Mesenchymal stem cell (in vitro differentiated cells and primary cell): ENCODE measurements at regions not wholly inside any gene's neighbourhood (a gene's known extent, or its start where the extent isn't known, plus 50 kb on each side); places are given as distances from the start of the nearest gene placed in this dataset.

Experiments
- DNase-seq: peaks from one replicate; pipeline ENCODE4 v3.0.0-alpha.2; 2013
- H2AFZ ChIP-seq: one replicate; pipeline ENCODE4 v1.6.1; 2013; ENCODE audit warnings: low read depth, mild to moderate bottlenecking, control low read depth, inconsistent platforms, low read length, moderate library complexity
- H2AK5ac ChIP-seq: 2 replicates; pipeline ENCODE4 v1.6.1; 2013; ENCODE audit warnings: low read length, moderate library complexity, mild to moderate bottlenecking, inconsistent platforms; ENCODE audit not compliant: severe bottlenecking
- H2BK120ac ChIP-seq: one replicate; pipeline ENCODE4 v1.6.1; 2013; ENCODE audit warnings: low read depth, mild to moderate bottlenecking, inconsistent platforms, low read length, moderate library complexity
- H2BK12ac ChIP-seq, 2 experiments: one replicate each; pipeline ENCODE4 v1.6.1; 2013; ENCODE audit warnings: inconsistent platforms in 2 of 2, low read length in 2 of 2, mild to moderate bottlenecking in 2 of 2, moderate library complexity in 2 of 2, control low read depth in 1 of 2
- H2BK15ac ChIP-seq: one replicate; pipeline ENCODE4 v1.6.1; 2013; ENCODE audit warnings: mild to moderate bottlenecking, low read depth, inconsistent platforms; ENCODE audit not compliant: poor library complexity, severe bottlenecking
- H2BK5ac ChIP-seq: 2 replicates; pipeline ENCODE4 v1.6.1; 2013; ENCODE audit warnings: low read depth, mild to moderate bottlenecking, low read length, control low read depth, inconsistent platforms; ENCODE audit not compliant: poor library complexity, severe bottlenecking
- H3K14ac ChIP-seq, 2 experiments: one replicate each; pipeline ENCODE4 v1.6.1; 2013; ENCODE audit warnings: inconsistent platforms in 2 of 2, low read length in 2 of 2, control low read depth in 1 of 2, mild to moderate bottlenecking in 1 of 2, moderate library complexity in 1 of 2
- H3K18ac ChIP-seq, 2 experiments: one replicate each; pipeline ENCODE4 v1.6.1; 2013; ENCODE audit warnings: inconsistent platforms in 2 of 2, low read length in 2 of 2, control low read depth in 1 of 2, low read depth in 1 of 2, mild to moderate bottlenecking in 1 of 2
- H3K23ac ChIP-seq, 2 experiments: one replicate each; pipeline ENCODE4 v1.6.1; 2013; ENCODE audit warnings: inconsistent platforms in 2 of 2, low read length in 2 of 2, mild to moderate bottlenecking in 2 of 2, moderate library complexity in 2 of 2, control low read depth in 1 of 2
- H3K27ac ChIP-seq: 2 replicates; pipeline ENCODE4 v1.5.1; 2013; ENCODE audit warnings: mild to moderate bottlenecking, moderate library complexity, low read length, control low read depth, inconsistent platforms; ENCODE audit not compliant: poor library complexity, severe bottlenecking
- H3K27me3 ChIP-seq, 2 experiments: 2 replicates each; pipeline versions ENCODE4 v1.6.1 to v1.7.0; 2013; ENCODE audit warnings: low read length in 2 of 2, mild to moderate bottlenecking in 2 of 2, moderate library complexity in 2 of 2, control low read depth in 1 of 2, inconsistent platforms in 1 of 2; ENCODE audit not compliant: control insufficient read depth in 1 of 2, insufficient read depth in 1 of 2
- H3K36me3 ChIP-seq, 2 experiments: 2 replicates each; pipeline versions ENCODE4 v1.6.1 to v1.7.0; 2013; ENCODE audit warnings: low read length in 2 of 2, control low read depth in 1 of 2, inconsistent platforms in 1 of 2, low read depth in 1 of 2, mild to moderate bottlenecking in 1 of 2; ENCODE audit not compliant: insufficient read depth in 2 of 2, control insufficient read depth in 1 of 2
- H3K4ac ChIP-seq, 2 experiments: one replicate each; pipeline ENCODE4 v1.6.1; 2013; ENCODE audit warnings: inconsistent platforms in 2 of 2, low read length in 2 of 2, mild to moderate bottlenecking in 2 of 2, moderate library complexity in 2 of 2, control low read depth in 1 of 2, low read depth in 1 of 2
- H3K4me1 ChIP-seq: 2 replicates; pipeline ENCODE4 v1.6.1; 2013; ENCODE audit warnings: low read depth, low read length, control low read depth; ENCODE audit not compliant: control insufficient read depth, insufficient read depth
- H3K4me2 ChIP-seq: 2 replicates; pipeline ENCODE4 v1.6.1; 2013; ENCODE audit warnings: low read length, mild to moderate bottlenecking, inconsistent platforms; ENCODE audit not compliant: poor library complexity, severe bottlenecking
- H3K4me3 ChIP-seq, 2 experiments: 2 replicates each; pipeline versions ENCODE4 v1.5.1 to v1.7.0; 2013; ENCODE audit warnings: low read length in 2 of 2, mild to moderate bottlenecking in 2 of 2, control low read depth in 1 of 2, low read depth in 1 of 2; ENCODE audit not compliant: insufficient read depth in 1 of 2
- H3K79me1 ChIP-seq: replicated peaks from 2 replicates; pipeline ENCODE4 v1.6.1; 2013; ENCODE audit warnings: mild to moderate bottlenecking, control low read depth, low read length, inconsistent platforms; ENCODE audit not compliant: poor library complexity, severe bottlenecking
- H3K9ac ChIP-seq: 2 replicates; pipeline ENCODE4 v1.7.0; 2013; ENCODE audit warnings: mild to moderate bottlenecking, low read length, moderate library complexity
- H3K9me3 ChIP-seq: 2 replicates; pipeline ENCODE4 v1.7.0; 2013; ENCODE audit warnings: mild to moderate bottlenecking, low read length; ENCODE audit not compliant: control insufficient read depth
- H4K8ac ChIP-seq: one replicate; pipeline ENCODE4 v1.6.1; 2013; ENCODE audit warnings: inconsistent platforms, mild to moderate bottlenecking, low read length, moderate library complexity
- H4K91ac ChIP-seq: one replicate; pipeline ENCODE4 v1.6.1; 2013; ENCODE audit warnings: mild to moderate bottlenecking, low read length, inconsistent platforms
- WGBS: methylation state at CpG from one replicate; pipeline ENCODE4 v1.1.7; 2013; ENCODE audit warnings: mixed read lengths; 5-methylcytosine and 5-hydroxymethylcytosine counted together

GRCh38 chrX:19204636-19205035 lies 82.4 kb upstream of the ADGRG2 start:
- Histone ChIP-seq H2AK5ac (no peak overlapping the region), H3K27me3 (peaks cover 0 to under 1% of the 10 kb centered on the region in 2 experiments), H2BK120ac (no peak overlapping the region), H3K14ac (no peak overlapping the region), H4K91ac (no peak overlapping the region), H3K23ac (no peak overlapping the region), H3K4me3 (no peak overlapping the region), H2BK15ac (no peak overlapping the region), H2BK5ac (no peak overlapping the region), H3K79me1 (no peaks in the 10 kb centered on the region), H2AFZ (no peak overlapping the region), H3K36me3 (no peaks in the 10 kb centered on the region), H2BK12ac (no peak overlapping the region), H3K9me3 (no peaks in the 10 kb centered on the region), H3K4me1 (no peaks in the 10 kb centered on the region), H3K27ac (no peak overlapping the region), H3K9ac (no peak overlapping the region), H3K4ac (no peak overlapping the region), H4K8ac (no peak overlapping the region), H3K18ac (no peak overlapping the region), H3K4me2 (no peak overlapping the region)
- 100% methylated on average over 3 of the region's 6 CpGs for WGBS
- no peak for DNase-seq

- Histone ChIP-seq H3K4me1 (no peaks in the 10 kb centered on the region), H3K36me3 (no peaks in the 10 kb centered on the region), H2BK15ac (no peak overlapping the region), H2AK5ac (no peak overlapping the region), H3K9ac (no peak overlapping the region), H2BK120ac (no peak overlapping the region), H4K91ac (no peak overlapping the region), H3K27me3 (peaks cover 0 to 7% of the 10 kb centered on the region in 2 experiments), H3K79me1 (no peaks in the 10 kb centered on the region), H4K8ac (no peak overlapping the region), H2BK12ac (no peak overlapping the region), H3K4me2 (no peak overlapping the region), H2AFZ (no peak overlapping the region), H3K27ac (no peak overlapping the region), H3K9me3 (no peaks in the 10 kb centered on the region), H3K14ac (no peak overlapping the region), H3K23ac (no peak overlapping the region), H2BK5ac (no peak overlapping the region), H3K4me3 (no peak overlapping the region), H3K4ac (no peak overlapping the region), H3K18ac (no peak overlapping the region)
- no peak for DNase-seq
Measured at GRCh38 chrX:19212037-19212436, 89.8 kb upstream of the ADGRG2 start.

DNA sequence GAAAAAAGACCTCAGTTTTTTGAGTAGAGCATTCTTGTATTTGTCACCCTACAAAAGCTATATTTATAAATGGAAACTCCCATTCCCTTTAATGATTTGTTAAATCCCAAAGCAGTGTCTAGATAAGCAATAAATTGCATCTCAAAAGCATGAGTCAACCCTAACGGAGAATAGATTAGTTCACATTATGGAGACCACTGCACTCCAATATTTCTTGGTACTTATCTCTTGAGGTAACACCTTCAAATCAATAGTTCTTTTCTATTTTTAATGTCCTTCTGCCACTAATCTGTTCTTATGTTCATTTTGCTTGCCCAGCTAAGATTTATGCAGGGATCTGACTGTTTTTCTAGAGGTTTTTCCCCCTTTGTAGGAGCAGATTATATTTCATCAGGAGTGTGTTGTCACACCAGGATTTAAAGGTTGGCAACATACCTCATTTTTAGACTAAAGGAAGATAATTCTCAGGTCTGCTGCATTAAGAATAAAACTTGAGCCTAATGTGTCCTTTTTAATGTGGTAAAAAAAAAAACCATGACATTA lies 91.4 kb upstream of the ADGRG2 start:
- no peak overlapping the region for H3K14ac ChIP-seq
- no peak for DNase-seq
- H2AFZ ChIP-seq: no peak overlapping the region
- no peak overlapping the region for H3K4me2 ChIP-seq
- no peak overlapping the region for H4K8ac ChIP-seq
- peaks cover 0 to 11% of the 10 kb centered on the region in 2 experiments for H3K27me3 ChIP-seq
- H3K36me3 ChIP-seq: no peaks in the 10 kb centered on the region
- H3K9ac ChIP-seq: no peak overlapping the region
- H2BK120ac ChIP-seq: no peak overlapping the region
- no peak overlapping the region for H3K4ac ChIP-seq
- no peaks in the 10 kb centered on the region for H3K4me1 ChIP-seq
- no peak overlapping the region for H2BK15ac ChIP-seq
- WGBS: 94% methylated on average over 1 of the region's 1 CpG
- H3K79me1 ChIP-seq: no peaks in the 10 kb centered on the region
- H2BK12ac ChIP-seq: no peak overlapping the region
- no peak overlapping the region for H3K27ac ChIP-seq
- no peaks in the 10 kb centered on the region for H3K9me3 ChIP-seq
- H2AK5ac ChIP-seq: no peak overlapping the region
- no peak overlapping the region for H4K91ac ChIP-seq
- H2BK5ac ChIP-seq: no peak overlapping the region
- H3K23ac ChIP-seq: no peak overlapping the region
- H3K4me3 ChIP-seq: no peak overlapping the region
- H3K18ac ChIP-seq: no peak overlapping the region

DNA sequence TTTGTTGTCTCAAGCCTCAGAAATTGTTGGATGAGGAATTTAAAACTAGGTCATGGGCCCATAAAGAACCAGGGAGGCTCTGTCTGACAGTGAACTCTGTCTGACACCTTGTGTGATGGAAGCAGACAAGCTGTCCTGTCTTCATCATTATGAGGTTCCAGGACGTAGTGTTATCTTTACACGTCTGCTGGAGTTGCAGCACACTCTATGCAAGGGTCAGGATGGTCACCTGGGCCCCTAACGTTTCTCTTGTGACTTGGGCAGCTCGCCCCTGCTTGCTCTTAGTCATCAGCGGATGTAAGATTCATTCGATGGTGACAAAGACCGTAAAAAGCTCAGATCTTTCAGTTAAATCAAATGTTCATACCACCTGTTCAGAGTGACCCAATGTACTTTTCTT lies 92.0 kb upstream of the ADGRG2 start:
- no peak overlapping the region for H3K27ac ChIP-seq
- no peak overlapping the region for H3K18ac ChIP-seq
- H3K36me3 ChIP-seq: no peaks in the 10 kb centered on the region
- WGBS: 66% methylated on average over 7 of the region's 7 CpGs
- no peak overlapping the region for H2BK12ac ChIP-seq
- no peak overlapping the region for H3K9ac ChIP-seq
- H3K4me2 ChIP-seq: no peak overlapping the region
- no peak overlapping the region for H2AK5ac ChIP-seq
- H3K27me3 ChIP-seq: peaks cover 0 to 11% of the 10 kb centered on the region in 2 experiments
- H4K8ac ChIP-seq: no peak overlapping the region
- no peak overlapping the region for H4K91ac ChIP-seq
- H2BK120ac ChIP-seq: no peak overlapping the region
- no peak overlapping the region for H3K4me3 ChIP-seq
- H2BK15ac ChIP-seq: no peak overlapping the region
- H3K23ac ChIP-seq: no peak overlapping the region
- H3K79me1 ChIP-seq: no peaks in the 10 kb centered on the region
- H3K4ac ChIP-seq: no peak overlapping the region
- DNase-seq: no peak
- no peaks in the 10 kb centered on the region for H3K9me3 ChIP-seq
- H3K14ac ChIP-seq: no peak overlapping the region
- H2AFZ ChIP-seq: no peak overlapping the region
- H2BK5ac ChIP-seq: no peak overlapping the region
- no peaks in the 10 kb centered on the region for H3K4me1 ChIP-seq
